Nephron progenitor cell (in vitro differentiated cells): ENCODE measurements at regions not wholly inside any gene's neighbourhood (a gene's known extent, or its start where the extent isn't known, plus 50 kb on each side); places are given as distances from the start of the nearest gene placed in this dataset.

Source experiments
- DNase-seq: peaks from one replicate; pipeline ENCODE4 v3.0.0; 2021
- H3K27ac Mint-ChIP-seq: 2 replicates; pipeline ENCODE4 v1.8.0; 2021; ENCODE audit warnings: mild to moderate bottlenecking, moderate library complexity, mixed read lengths
- H3K27me3 Mint-ChIP-seq: 2 replicates; pipeline ENCODE4 v1.8.0; 2021; ENCODE audit warnings: mild to moderate bottlenecking, low read depth, mixed read lengths; ENCODE audit not compliant: poor library complexity
- H3K36me3 Mint-ChIP-seq: 2 replicates; pipeline ENCODE4 v1.8.0; 2021; ENCODE audit warnings: low read depth, mixed read lengths
- H3K4me1 Mint-ChIP-seq: 2 replicates; pipeline ENCODE4 v1.8.0; 2021; ENCODE audit warnings: mixed read lengths
- H3K4me3 Mint-ChIP-seq: 2 replicates; pipeline ENCODE4 v1.8.0; 2021; ENCODE audit warnings: mild to moderate bottlenecking, moderate library complexity, mixed read lengths
- H3K9me3 Mint-ChIP-seq: 2 replicates; pipeline ENCODE4 v1.8.0; 2021; ENCODE audit warnings: mild to moderate bottlenecking, moderate library complexity, mixed read lengths
- CTCF ChIP-seq: fragments of 200-600 bp; sonication (generic); IDR thresholded peaks from 2 replicates; pipeline ENCODE4 v1.5.0; 2021; ENCODE audit warnings: antibody characterized with exemption

- TF ChIP-seq CTCF = no peak
- no peaks in the 10 kb centered on the region for H3K36me3 Mint-ChIP-seq
- H3K27ac Mint-ChIP-seq = peak overlapping the region; percentile 24
- no peak overlapping the region for H3K4me3 Mint-ChIP-seq
- H3K4me1 Mint-ChIP-seq = peaks cover 12% of the 10 kb centered on the region
- no peak for DNase-seq
- peaks cover 8% of the 10 kb centered on the region for H3K27me3 Mint-ChIP-seq
- H3K9me3 Mint-ChIP-seq = no peaks in the 10 kb centered on the region
Observed at GRCh38 chr13:24614306-24615080, 65.7 kb upstream of the ATP12A start.

- Mint-ChIP-seq H3K4me1 (peaks cover 12% of the 10 kb centered on the region), H3K36me3 (no peaks in the 10 kb centered on the region), H3K27me3 (peaks cover 8% of the 10 kb centered on the region), H3K27ac (no peak overlapping the region), H3K4me3 (no peak overlapping the region), H3K9me3 (no peaks in the 10 kb centered on the region)
- TF ChIP-seq CTCF = no peak
- no peak for DNase-seq
Observed at GRCh38 chr13:24615114-24615513, 65.1 kb upstream of the ATP12A start.

GRCh38 chr13:24615911-24616472 lies 64.2 kb upstream of the ATP12A start:
- H3K4me3 Mint-ChIP-seq = no peak overlapping the region
- H3K36me3 Mint-ChIP-seq = no peaks in the 10 kb centered on the region
- no peaks in the 10 kb centered on the region for H3K9me3 Mint-ChIP-seq
- no peak overlapping the region for H3K27ac Mint-ChIP-seq
- no peak for TF ChIP-seq CTCF
- H3K27me3 Mint-ChIP-seq = peaks cover 5% of the 10 kb centered on the region
- H3K4me1 Mint-ChIP-seq = peaks cover 12% of the 10 kb centered on the region
- DNase-seq = no peak

- Mint-ChIP-seq H3K27me3 (peaks cover 5% of the 10 kb centered on the region), H3K4me3 (no peak overlapping the region), H3K36me3 (no peaks in the 10 kb centered on the region)
Observed at GRCh38 chr13:24616514-24616913, 63.7 kb upstream of the ATP12A start.

GRCh38 chr13:24617256-24618010 lies 62.8 kb upstream of the ATP12A start:
- Mint-ChIP-seq H3K27ac (no peak overlapping the region), H3K4me3 (no peak overlapping the region), H3K27me3 (no peaks in the 10 kb centered on the region), H3K4me1 (peaks cover 12% of the 10 kb centered on the region), H3K36me3 (no peaks in the 10 kb centered on the region), H3K9me3 (no peaks in the 10 kb centered on the region)
- TF ChIP-seq CTCF = no peak
- DNase-seq = no peak

More at GRCh38 chr13:24616514-24616913, 63.7 kb upstream of the ATP12A start:
- Mint-ChIP-seq H3K4me1 (peaks cover 12% of the 10 kb centered on the region), H3K9me3 (no peaks in the 10 kb centered on the region), H3K27ac (no peak overlapping the region)
- no peak for DNase-seq
- TF ChIP-seq CTCF = no peak
